Midbrain (tissue), 1 donor: ENCODE measurements at regions not wholly inside any gene's neighbourhood (a gene's known extent, or its start where the extent isn't known, plus 50 kb on each side); places are given as distances from the start of the nearest gene placed in this dataset.
"Not testable (repeated sequence)": the region's sequence is repeated elsewhere in the genome, so short reads cannot be mapped to it uniquely, and the experiment has no call there.

Experiments
- DNase-seq: peaks from one replicate; lab custom pipeline; 2025; lab: John Stamatoyannopoulos, UW

- DNase-seq: no peak
Measured at GRCh38 chr10:63077800-63078199, 55.3 kb upstream of the NRBF2 start.

- DNase-seq: no peak
Measured at GRCh38 chr10:63072951-63073350, 60.2 kb upstream of the NRBF2 start.

- no peak for DNase-seq
Measured at GRCh38 chr10:63071145-63071544, 62.0 kb upstream of the NRBF2 start.

GRCh38 chr10:63069318-63069717 is 63.8 kb upstream of the NRBF2 start:
- no peak for DNase-seq

- no peak for DNase-seq
Measured at GRCh38 chr10:63068246-63068645, 64.9 kb upstream of the NRBF2 start.

GRCh38 chr10:63066606-63067005 is 66.5 kb upstream of the NRBF2 start:
- DNase-seq: no peak

- DNase-seq: no peak
Measured at GRCh38 chr10:63064706-63065105, 68.4 kb upstream of the NRBF2 start.

- no peak for DNase-seq
Measured at GRCh38 chr10:63058236-63058635, 74.9 kb upstream of the NRBF2 start.

GRCh38 chr10:63057509-63057908 is 75.6 kb upstream of the NRBF2 start:
- DNase-seq: no peak

- DNase-seq: no peak
Measured at GRCh38 chr10:63055705-63056104, 77.4 kb upstream of the NRBF2 start.

- DNase-seq: no peak
Measured at GRCh38 chr10:63054889-63055611, 78.1 kb upstream of the NRBF2 start.

- no peak for DNase-seq
Measured at GRCh38 chr10:63052083-63052482, 81.0 kb upstream of the NRBF2 start.

- DNase-seq: no peak
Measured at GRCh38 chr10:63042256-63042655, 90.9 kb upstream of the NRBF2 start.

- not testable (repeated sequence) for DNase-seq
Measured at GRCh38 chr10:63033616-63034185, 99.4 kb upstream of the NRBF2 start.

- DNase-seq: no peak
Measured at GRCh38 chr10:63030536-63030935, 102.6 kb upstream of the NRBF2 start.

- peak; percentile 9 for DNase-seq
Measured at GRCh38 chr10:63027531-63027930, 105.6 kb upstream of the NRBF2 start.

GRCh38 chr10:63021225-63021624 is 111.9 kb upstream of the NRBF2 start:
- DNase-seq: no peak

GRCh38 chr10:63013755-63014154 is 119.4 kb upstream of the NRBF2 start:
- DNase-seq: no peak

- no peak for DNase-seq
Measured at GRCh38 chr10:63012623-63013022, 120.5 kb upstream of the NRBF2 start.

GRCh38 chr10:63010203-63010602 is 122.9 kb upstream of the NRBF2 start:
- no peak for DNase-seq

GRCh38 chr10:63008491-63008890 is 124.6 kb upstream of the NRBF2 start:
- DNase-seq: no peak

GRCh38 chr10:63007112-63007511 is 126.0 kb upstream of the NRBF2 start:
- DNase-seq: no peak

- DNase-seq: no peak
Measured at GRCh38 chr10:63005246-63005645, 127.9 kb upstream of the NRBF2 start.
